ENCODE measurements at regions not wholly inside any gene's neighbourhood (a gene's known extent, or its start where the extent isn't known, plus 50 kb on each side); places are given as distances from the start of the nearest gene placed in this dataset.

- Mint-ChIP-seq H3K4me1 (no peaks in the 10 kb centered on the region), H3K4me3 (no peak overlapping the region), H3K27me3 (peaks cover 16% of the 10 kb centered on the region), H3K9me3 (ENCODE audit: insufficient read depth) (peaks cover 3% of the 10 kb centered on the region), H3K27ac (no peak overlapping the region)
- CTCF ChIA-PET: no interaction called here
- Histone ChIP-seq H3K4me1 (ENCODE audit: control insufficient read depth in 2 of 2, insufficient read depth in 2 of 2, low read length in 2 of 2) (no peaks in the 10 kb centered on the region), H3K27ac (ENCODE audit: low read length in 2 of 2) (no peak overlapping the region), H3K4me2 (replicated peaks; ENCODE audit: low read depth, low read length, poor library complexity, severe bottlenecking) (no peak overlapping the region), H2AFZ (ENCODE audit: insufficient read depth, low read depth, low read length, poor library complexity, severe bottlenecking) (no peak overlapping the region), H3K4me3 (ENCODE audit: control extremely low read depth in 1 of 5, extremely low read depth in 1 of 5, insufficient read depth in 1 of 5, low read depth in 2 of 5, low read length in 4 of 5) (no peak overlapping the region), H3K9ac (ENCODE audit: low read length) (no peak overlapping the region), H3K27me3 (replicated peaks in 1 of 4; ENCODE audit: control extremely low read depth in 1 of 4, control insufficient read depth in 3 of 4, insufficient read depth in 4 of 4, low read length in 3 of 4) (peaks cover 0 to 2% (median 0%) of the 10 kb centered on the region in 4 experiments), H3K79me2 (ENCODE audit: control insufficient read depth, insufficient read depth, low read length) (no peaks in the 10 kb centered on the region), H3K36me3 (replicated peaks in 1 of 2; ENCODE audit: control extremely low read depth in 1 of 2, control insufficient read depth in 1 of 2, extremely low read depth in 1 of 2, insufficient read depth in 2 of 2, low read length in 1 of 2) (no peaks in the 10 kb centered on the region), H4K20me1 (ENCODE audit: control insufficient read depth, insufficient read depth, low read length, poor library complexity, severe bottlenecking) (no peaks in the 10 kb centered on the region), H3K9me3 (ENCODE audit: control extremely low read depth in 1 of 3, control insufficient read depth in 2 of 3, insufficient read depth in 1 of 3, low read length in 2 of 3) (peaks cover 0 to 15% (median 0%) of the 10 kb centered on the region in 3 donors)
- DNase-seq (no peak), ATAC-seq (ENCODE audit: low read depth) (no peak)
- POLR2A ChIA-PET: no interaction called here
- intact Hi-C loops (cut with micrococcal nuclease): no loop called here
- no peak for TF ChIP-seq EZH2 (IDR thresholded peaks at IDR 0.05; ENCODE audit: borderline replicate concordance, insufficient read depth, low read depth, low read length, poor library complexity, severe bottlenecking)
- no peak for TF ChIP-seq CTCF (IDR thresholded peaks at IDR 0.05)
- WGBS (ENCODE audit: insufficient coverage): 83% methylated on average over 8 of the region's 8 CpGs
Measured at GRCh38 chr6:159399751-159400221, 230.6 kb downstream of the FNDC1 start.

- no peak overlapping the region for H3K4me3 Mint-ChIP-seq
- no peak overlapping the region for H3K9ac ChIP-seq (ENCODE audit: low read length)
- TF ChIP-seq EZH2 (IDR thresholded peaks at IDR 0.05; ENCODE audit: borderline replicate concordance, insufficient read depth, low read depth, low read length, poor library complexity, severe bottlenecking) (no peak), CTCF (IDR thresholded peaks at IDR 0.05) (no peak)
- no peaks in the 10 kb centered on the region for H3K36me3 ChIP-seq (replicated peaks in 1 of 2; ENCODE audit: control extremely low read depth in 1 of 2, control insufficient read depth in 1 of 2, extremely low read depth in 1 of 2, insufficient read depth in 2 of 2, low read length in 1 of 2)
- no peak overlapping the region for H3K4me3 ChIP-seq (ENCODE audit: control extremely low read depth in 1 of 5, extremely low read depth in 1 of 5, insufficient read depth in 1 of 5, low read depth in 2 of 5, low read length in 4 of 5)
- DNase-seq (no peak), ATAC-seq (ENCODE audit: low read depth) (no peak)
- no peaks in the 10 kb centered on the region for H3K9me3 Mint-ChIP-seq (ENCODE audit: insufficient read depth)
- peaks cover 0 to 4% (median 0%) of the 10 kb centered on the region in 4 experiments for H3K27me3 ChIP-seq (replicated peaks in 1 of 4; ENCODE audit: control extremely low read depth in 1 of 4, control insufficient read depth in 3 of 4, insufficient read depth in 4 of 4, low read length in 3 of 4)
- 76% methylated on average over 2 of the region's 2 CpGs for WGBS (ENCODE audit: insufficient coverage)
- no peaks in the 10 kb centered on the region for H3K4me1 Mint-ChIP-seq
- peaks cover 18% of the 10 kb centered on the region for H3K27me3 Mint-ChIP-seq
- no peak overlapping the region for H3K4me2 ChIP-seq (replicated peaks; ENCODE audit: low read depth, low read length, poor library complexity, severe bottlenecking)
- peaks cover 0 to 24% (median 0%) of the 10 kb centered on the region in 3 donors for H3K9me3 ChIP-seq (ENCODE audit: control extremely low read depth in 1 of 3, control insufficient read depth in 2 of 3, insufficient read depth in 1 of 3, low read length in 2 of 3)
- no peaks in the 10 kb centered on the region for H3K4me1 ChIP-seq (ENCODE audit: control insufficient read depth in 2 of 2, insufficient read depth in 2 of 2, low read length in 2 of 2)
- H3K79me2 ChIP-seq (ENCODE audit: control insufficient read depth, insufficient read depth, low read length): no peaks in the 10 kb centered on the region
- intact Hi-C loops (cut with micrococcal nuclease): no loop called here
- ChIA-PET POLR2A (no interaction called here), CTCF (no interaction called here)
- H4K20me1 ChIP-seq (ENCODE audit: control insufficient read depth, insufficient read depth, low read length, poor library complexity, severe bottlenecking): no peaks in the 10 kb centered on the region
- H3K27ac ChIP-seq (ENCODE audit: low read length in 2 of 2): no peak overlapping the region
- no peak overlapping the region for H2AFZ ChIP-seq (ENCODE audit: insufficient read depth, low read depth, low read length, poor library complexity, severe bottlenecking)
- H3K27ac Mint-ChIP-seq: no peak overlapping the region
Measured at GRCh38 chr6:159398633-159399032, 229.4 kb downstream of the FNDC1 start.

Measured in B cell (primary cell).